Hindlimb muscle (tissue), 1 donor: ENCODE measurements at regions not wholly inside any gene's neighbourhood (a gene's known extent, or its start where the extent isn't known, plus 50 kb on each side); places are given as distances from the start of the nearest gene placed in this dataset.
"Not testable (repeated sequence)": the region's sequence is repeated elsewhere in the genome, so short reads cannot be mapped to it uniquely, and the experiment has no call there.

Experiments
- DNase-seq: peaks from one replicate; pipeline ENCODE4 v3.0.0-alpha.2; 2013

- no peak for DNase-seq
Measured at GRCh38 chr20:4431446-4431845, 182.4 kb upstream of the ADRA1D start.

GRCh38 chr20:4430826-4431225, 181.7 kb upstream of the ADRA1D start:
- DNase-seq, result not testable (repeated sequence)

- DNase-seq, result no peak
Measured at GRCh38 chr20:4427940-4428586, 179.0 kb upstream of the ADRA1D start.

- no peak for DNase-seq
Measured at GRCh38 chr20:4418141-4418540, 169.1 kb upstream of the ADRA1D start.

- no peak for DNase-seq
Measured at GRCh38 chr20:4415281-4415680, 166.2 kb upstream of the ADRA1D start.

- no peak for DNase-seq
Measured at GRCh38 chr20:4413314-4414049, 164.4 kb upstream of the ADRA1D start.

GRCh38 chr20:4412216-4412615, 163.1 kb upstream of the ADRA1D start:
- DNase-seq, result no peak

- no peak for DNase-seq
Measured at GRCh38 chr20:4411744-4412143, 162.7 kb upstream of the ADRA1D start.

GRCh38 chr20:4406627-4407026, 157.5 kb upstream of the ADRA1D start:
- DNase-seq, result no peak

GRCh38 chr20:4401601-4402000, 152.5 kb upstream of the ADRA1D start:
- DNase-seq, result no peak

GRCh38 chr20:4384961-4385360, 135.9 kb upstream of the ADRA1D start:
- no peak for DNase-seq

- no peak for DNase-seq
Measured at GRCh38 chr20:4383961-4384360, 134.9 kb upstream of the ADRA1D start.

- peak; percentile 34 for DNase-seq
Measured at GRCh38 chr20:4375881-4376280, 126.8 kb upstream of the ADRA1D start.

GRCh38 chr20:4373454-4373853, 124.4 kb upstream of the ADRA1D start:
- DNase-seq, result no peak

GRCh38 chr20:4371623-4372251, 122.7 kb upstream of the ADRA1D start:
- no peak for DNase-seq

GRCh38 chr20:4370851-4371250, 121.8 kb upstream of the ADRA1D start:
- no peak for DNase-seq

GRCh38 chr20:4369798-4370124, 120.7 kb upstream of the ADRA1D start:
- no peak for DNase-seq

- DNase-seq, result no peak
Measured at GRCh38 chr20:4369119-4369797, 120.2 kb upstream of the ADRA1D start.

GRCh38 chr20:4366076-4366475, 117.0 kb upstream of the ADRA1D start:
- DNase-seq, result no peak

GRCh38 chr20:4358552-4358951, 109.5 kb upstream of the ADRA1D start:
- no peak for DNase-seq

- no peak for DNase-seq
Measured at GRCh38 chr20:4352348-4352747, 103.3 kb upstream of the ADRA1D start.

- peak; percentile 25 for DNase-seq
Measured at GRCh38 chr20:4350096-4350495, 101.0 kb upstream of the ADRA1D start.

- DNase-seq, result no peak
Measured at GRCh38 chr20:4344670-4345069, 95.6 kb upstream of the ADRA1D start.

- DNase-seq, result no peak
Measured at GRCh38 chr20:4342609-4343008, 93.5 kb upstream of the ADRA1D start.
